AG09309 (cell line): ENCODE measurements at regions not wholly inside any gene's neighbourhood (a gene's known extent, or its start where the extent isn't known, plus 50 kb on each side); places are given as distances from the start of the nearest gene placed in this dataset.
"Not testable (repeated sequence)": the region's sequence is repeated elsewhere in the genome, so short reads cannot be mapped to it uniquely, and the experiment has no call there.

ENCODE experiments used
- DNase-seq: peaks from one replicate; pipeline ENCODE4 v3.0.0-alpha.2; 2010; ENCODE audit warnings: low read depth
- H3K4me3 ChIP-seq: 2 replicates; pipeline ENCODE4 v1.5.1; 2011; ENCODE audit warnings: mild to moderate bottlenecking, low read depth, low read length, moderate library complexity; ENCODE audit not compliant: control insufficient read depth
- CTCF ChIP-seq: IDR thresholded peaks from 2 replicates; pipeline ENCODE4 v1.5.1; 2011; ENCODE audit warnings: mild to moderate bottlenecking, low read depth, low read length, inconsistent platforms; ENCODE audit not compliant: insufficient read depth, control insufficient read depth; ENCODE audit errors: missing control alignments

DNA sequence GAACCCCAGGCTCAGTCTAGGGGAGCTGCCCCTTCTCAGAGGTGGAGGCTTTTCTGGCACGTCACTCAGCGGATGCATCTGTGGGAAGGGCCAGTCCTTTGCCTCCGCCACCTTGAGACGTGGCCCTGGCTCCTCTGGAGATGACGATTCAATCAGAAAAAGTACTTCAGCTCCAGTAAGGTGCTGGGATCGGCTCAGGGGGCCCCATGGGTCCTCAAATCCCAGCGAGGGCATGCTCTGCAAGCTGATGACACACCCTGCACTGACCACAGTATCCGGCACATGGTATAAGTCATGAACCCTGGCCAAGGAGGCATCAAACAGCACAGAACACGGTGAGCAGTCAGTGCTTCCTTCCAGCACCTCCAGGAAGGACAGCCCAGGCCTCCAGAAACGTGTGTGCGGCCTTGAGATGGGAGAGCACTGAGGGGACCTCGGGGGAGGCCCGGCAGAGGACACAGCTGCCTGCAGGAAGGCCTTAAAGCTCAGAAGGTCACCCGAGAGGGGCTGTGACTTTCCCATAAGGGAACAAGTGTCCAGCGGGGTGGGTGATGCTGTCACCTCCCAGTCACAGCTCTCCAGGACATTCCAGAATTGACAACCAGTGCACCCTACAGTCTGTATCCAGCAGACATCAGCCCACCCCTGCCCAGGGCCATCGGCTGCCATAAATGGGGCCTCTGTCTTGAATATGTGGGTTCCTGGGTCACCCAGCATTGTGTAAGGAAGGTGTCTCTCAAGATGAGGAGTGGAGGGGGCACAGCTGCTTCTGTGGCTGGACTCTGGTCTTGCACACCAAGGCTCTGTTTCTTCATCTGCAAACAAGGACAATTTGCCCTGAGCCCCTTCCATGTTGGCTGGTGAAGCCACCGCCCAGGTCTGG is 205.8 kb downstream of the NDUFA10 start:
- no peak for DNase-seq
- no peak overlapping the region for H3K4me3 ChIP-seq
- TF ChIP-seq CTCF, result no peak

GRCh38 chr2:239818531-239819011 is 206.6 kb downstream of the NDUFA10 start:
- TF ChIP-seq CTCF, result no peak
- no peak for DNase-seq
- H3K4me3 ChIP-seq, result no peak overlapping the region

DNA sequence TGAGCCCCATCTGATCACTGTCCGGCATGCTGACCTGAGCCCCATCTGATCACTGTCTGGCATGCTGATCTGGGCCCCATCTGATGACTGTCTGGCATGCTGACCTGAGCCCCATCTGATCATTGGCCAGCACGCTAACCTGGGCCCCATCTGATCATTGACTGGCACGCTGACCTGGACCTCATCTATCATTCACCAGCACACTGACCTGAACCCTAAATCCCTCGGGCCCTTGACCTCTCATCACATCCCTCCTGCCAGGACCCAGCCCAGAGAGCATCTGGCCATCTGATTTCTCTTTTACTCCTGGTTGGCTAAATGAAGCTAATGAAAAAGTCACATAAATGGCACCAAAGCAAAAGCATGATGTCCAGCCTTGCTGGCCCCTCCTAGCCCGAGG is 207.1 kb downstream of the NDUFA10 start:
- H3K4me3 ChIP-seq, result no peak overlapping the region
- DNase-seq, result no peak
- no peak for TF ChIP-seq CTCF

- DNase-seq, H3K4me3 ChIP-seq: not testable (repeated sequence)
Observed at GRCh38 chr2:239817468-239818031, 207.6 kb downstream of the NDUFA10 start.

DNA sequence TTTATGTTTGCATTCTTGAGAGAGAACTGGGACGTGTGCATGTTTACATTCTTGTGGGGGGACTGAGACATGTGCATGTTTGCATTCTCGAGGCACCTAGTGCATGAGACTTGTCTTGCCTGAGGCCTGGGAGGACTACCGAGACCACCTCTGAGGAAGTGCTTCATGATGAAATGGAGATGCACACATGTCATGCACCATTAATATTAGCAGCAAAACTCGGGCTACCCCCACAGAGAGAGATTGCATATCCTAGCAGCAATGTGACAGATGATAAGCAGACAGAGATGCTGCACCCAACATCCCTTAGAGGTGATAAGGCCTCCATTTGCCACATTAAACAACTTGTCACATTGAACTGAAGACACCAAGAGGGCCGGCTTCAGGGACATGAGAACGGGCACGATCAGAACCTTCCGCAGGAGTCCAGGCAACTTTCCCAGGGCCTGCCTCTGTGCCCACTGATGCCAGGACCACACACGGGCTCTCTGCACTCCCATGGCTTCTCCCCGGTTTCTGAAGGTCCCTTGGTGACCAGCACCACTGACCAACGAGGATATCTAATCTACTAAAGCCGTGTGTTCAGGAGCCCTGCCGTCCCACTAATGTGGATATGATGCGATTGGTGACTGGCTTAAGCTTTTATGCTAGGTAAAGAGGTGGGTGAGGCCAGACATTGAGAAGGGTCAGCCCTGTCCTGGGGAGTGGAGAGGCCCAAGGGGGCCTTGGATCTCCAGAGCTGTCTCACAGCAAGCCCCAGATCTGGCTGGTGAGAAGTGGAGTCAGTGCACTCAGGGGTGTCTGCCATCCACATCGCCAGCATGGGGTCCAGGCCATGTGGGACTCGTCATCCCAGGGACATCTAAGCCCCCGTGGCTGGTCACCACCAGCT is 208.3 kb downstream of the NDUFA10 start:
- TF ChIP-seq CTCF, result no peak
- H3K4me3 ChIP-seq, result no peak overlapping the region

GRCh38 chr2:239815671-239816070 is 209.5 kb downstream of the NDUFA10 start:
- DNase-seq, result no peak
- no peak overlapping the region for H3K4me3 ChIP-seq
- no peak for TF ChIP-seq CTCF

More for the DNA sequence above, 208.3 kb downstream of the NDUFA10 start:
- DNase-seq, result no peak
